GM19240 (cell line): ENCODE measurements at regions not wholly inside any gene's neighbourhood (a gene's known extent, or its start where the extent isn't known, plus 50 kb on each side); places are given as distances from the start of the nearest gene placed in this dataset.

ENCODE experiments used
- DNase-seq: peaks from one replicate; pipeline ENCODE4 v3.0.0; 2011; ENCODE audit warnings: low spot score; ENCODE audit not compliant: insufficient read length

DNA sequence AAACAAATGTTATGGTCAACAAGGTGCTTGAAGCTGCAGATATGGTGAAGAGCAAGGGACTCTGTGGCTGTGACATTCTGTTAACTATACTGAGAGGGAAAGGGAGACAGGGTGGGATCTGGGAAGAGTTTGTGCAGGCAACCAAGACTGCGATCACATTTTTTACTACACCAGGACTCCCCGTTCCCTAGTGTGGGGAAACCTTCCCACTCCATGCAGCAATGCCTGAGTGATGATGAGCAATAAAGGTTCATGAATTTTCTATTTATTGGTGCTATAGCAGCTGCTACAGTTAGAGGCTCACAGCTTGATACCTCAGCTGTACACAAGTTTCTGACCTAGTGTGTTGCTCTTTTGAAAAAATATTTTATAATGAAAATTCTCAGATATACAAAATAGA is 160.9 kb upstream of the SGO1 start:
- no peak for DNase-seq

DNA sequence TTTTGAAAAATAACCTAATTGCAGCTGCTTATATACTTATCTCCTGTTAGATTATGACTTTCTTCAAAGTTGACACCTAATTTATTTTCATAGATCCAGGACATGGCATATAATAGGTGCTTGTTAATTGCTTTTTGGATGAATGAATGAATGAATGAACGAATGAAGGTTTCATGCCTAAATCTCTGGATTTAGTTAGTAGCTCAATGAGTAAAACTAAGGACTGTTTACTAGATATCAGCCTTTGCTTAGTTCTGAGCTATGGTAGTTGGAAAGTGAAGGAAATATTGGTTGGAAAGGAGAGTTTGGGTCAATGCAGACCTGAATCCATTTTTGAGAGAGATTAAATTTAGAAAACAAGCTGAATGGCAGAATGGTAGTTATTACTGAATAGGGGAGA is 160.4 kb upstream of the SGO1 start:
- DNase-seq = no peak

DNA sequence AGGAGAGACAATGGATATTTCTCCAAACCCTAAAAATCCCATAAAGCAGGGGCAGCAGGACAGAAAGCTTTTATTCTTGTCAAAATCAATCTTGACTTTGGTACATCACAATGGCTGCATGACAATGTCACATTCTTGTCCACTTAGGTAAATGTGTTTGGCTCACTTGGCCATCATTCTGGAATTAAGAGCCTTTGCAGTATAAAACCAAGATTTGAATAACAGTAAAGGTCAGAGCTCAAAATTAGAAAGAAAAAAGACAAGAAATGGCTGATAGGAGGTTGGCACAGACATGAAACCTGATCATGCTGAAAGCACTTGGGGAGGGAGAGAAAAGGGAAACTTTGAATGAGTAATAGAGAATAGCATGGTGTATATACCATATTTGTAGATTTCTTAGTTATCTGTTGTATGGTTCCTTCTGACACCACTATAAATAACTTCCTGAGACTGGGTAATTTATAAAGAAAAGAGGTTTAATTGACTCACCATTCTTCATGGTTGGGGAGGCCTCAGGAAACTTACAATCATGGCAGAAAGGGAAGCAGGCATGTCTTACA is 158.5 kb upstream of the SGO1 start:
- DNase-seq = no peak

GRCh38 chr3:20343790-20344189 is 157.8 kb upstream of the SGO1 start:
- DNase-seq = no peak

- DNase-seq = peak; percentile 40
Measured at GRCh38 chr3:20340324-20340928, 154.4 kb upstream of the SGO1 start.

- DNase-seq = no peak
Measured at GRCh38 chr3:20336572-20336971, 150.6 kb upstream of the SGO1 start.

GRCh38 chr3:20334842-20335241 is 148.8 kb upstream of the SGO1 start:
- DNase-seq = no peak

GRCh38 chr3:20327889-20328288 is 141.9 kb upstream of the SGO1 start:
- DNase-seq = no peak

GRCh38 chr3:20326541-20326940 is 140.5 kb upstream of the SGO1 start:
- no peak for DNase-seq

- DNase-seq = no peak
Measured at GRCh38 chr3:20325563-20325962, 139.6 kb upstream of the SGO1 start.

- no peak for DNase-seq
Measured at GRCh38 chr3:20324664-20325478, 138.9 kb upstream of the SGO1 start.

DNA sequence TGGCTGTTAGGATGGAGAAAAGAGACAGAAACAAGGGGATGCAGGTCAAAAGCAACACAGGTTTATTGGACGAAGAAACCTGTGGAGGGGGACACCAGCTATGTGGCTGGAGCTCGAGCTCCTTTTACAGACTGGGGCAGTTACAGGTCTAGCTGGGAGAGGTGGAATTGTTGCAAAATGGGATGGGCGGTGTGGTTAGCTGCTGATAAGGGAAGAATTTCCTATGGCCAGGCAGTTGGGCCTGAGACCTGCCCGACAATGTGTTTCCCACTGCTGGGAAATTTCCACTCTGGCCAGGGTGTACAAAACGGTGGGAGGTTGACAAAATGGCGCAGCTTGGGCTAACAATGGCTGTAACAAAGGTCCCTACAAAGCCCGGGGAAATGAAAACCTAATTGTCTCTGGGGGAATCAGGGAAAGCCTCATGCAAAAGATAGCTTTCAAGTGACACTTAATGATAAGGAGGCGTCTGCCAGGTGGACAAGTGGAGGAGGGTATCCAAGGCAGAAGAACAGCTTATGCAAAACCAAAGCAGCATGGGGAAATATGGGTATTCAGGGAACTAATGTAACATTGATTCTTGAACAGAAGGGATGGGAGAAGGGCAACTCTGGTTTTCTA is 137.4 kb upstream of the SGO1 start:
- no peak for DNase-seq

DNA sequence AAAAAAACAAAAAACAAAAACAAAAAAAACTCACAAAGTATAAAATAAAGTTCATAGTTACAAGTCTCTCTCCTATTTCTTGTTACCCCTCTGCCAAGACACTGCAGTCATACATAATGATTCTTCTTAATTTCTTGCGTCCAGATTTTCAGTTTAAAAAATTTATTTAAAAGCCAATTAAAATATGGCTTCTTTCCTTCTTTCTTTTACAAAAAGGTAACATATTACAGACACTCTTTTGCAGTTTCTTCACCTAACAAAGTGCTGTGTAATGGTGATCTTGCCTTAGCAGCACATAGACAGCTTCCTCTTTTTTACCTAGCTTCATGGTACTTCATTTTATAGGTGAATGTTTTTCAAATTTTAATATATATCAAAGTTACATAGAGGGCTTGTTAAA is 136.1 kb upstream of the SGO1 start:
- no peak for DNase-seq

DNA sequence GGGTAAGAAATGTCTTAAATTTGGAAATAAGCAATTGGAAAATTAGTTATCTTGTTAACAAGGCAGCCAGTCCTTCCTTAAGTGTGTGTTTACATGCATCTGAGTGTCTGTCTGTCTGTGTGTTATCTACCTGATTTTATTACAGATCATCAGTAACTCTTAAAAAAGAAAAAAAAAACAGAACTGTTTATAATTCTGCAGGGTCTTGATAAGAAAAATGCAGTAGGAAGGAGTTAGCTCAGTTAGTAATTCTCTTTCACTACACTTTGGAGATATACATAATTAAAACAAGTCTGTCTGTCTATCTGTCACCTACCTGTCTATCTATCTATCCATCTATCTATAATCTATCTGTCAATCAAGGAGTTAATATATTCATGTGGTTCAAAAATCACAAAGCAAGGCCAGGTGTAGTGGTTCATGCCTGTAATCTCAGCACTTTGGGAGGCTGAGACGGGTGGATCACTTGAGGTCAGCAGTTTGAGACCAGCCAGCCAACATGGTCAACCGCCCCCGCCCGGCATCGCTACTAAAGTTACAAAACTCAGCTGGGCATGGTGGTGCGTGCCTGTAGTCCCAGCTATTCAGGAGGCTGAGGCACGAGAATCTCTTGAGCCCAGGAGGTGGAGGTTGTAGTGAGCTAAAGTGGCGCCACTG is 135.5 kb upstream of the SGO1 start:
- no peak for DNase-seq

DNA sequence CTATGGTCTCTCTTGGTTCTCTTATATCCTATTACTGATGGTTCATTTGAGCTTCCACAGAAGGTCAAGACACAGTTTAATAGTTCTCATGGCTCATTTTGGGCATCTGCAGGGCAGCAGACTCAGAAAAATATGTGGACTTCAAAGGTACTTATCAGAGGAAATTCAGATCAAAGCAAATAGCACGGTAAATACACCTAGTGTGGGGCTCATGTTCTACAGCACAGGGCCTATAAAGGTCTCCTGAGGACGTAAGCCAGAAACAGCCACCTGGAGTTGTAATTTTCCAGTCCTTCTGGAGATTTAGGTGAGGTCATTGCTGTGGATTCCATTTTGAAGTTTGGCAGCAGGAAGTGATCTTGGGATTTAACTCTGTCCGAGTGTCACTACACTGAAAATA is 134.5 kb upstream of the SGO1 start:
- no peak for DNase-seq

- DNase-seq = no peak
Measured at GRCh38 chr3:20319551-20319950, 133.5 kb upstream of the SGO1 start.

DNA sequence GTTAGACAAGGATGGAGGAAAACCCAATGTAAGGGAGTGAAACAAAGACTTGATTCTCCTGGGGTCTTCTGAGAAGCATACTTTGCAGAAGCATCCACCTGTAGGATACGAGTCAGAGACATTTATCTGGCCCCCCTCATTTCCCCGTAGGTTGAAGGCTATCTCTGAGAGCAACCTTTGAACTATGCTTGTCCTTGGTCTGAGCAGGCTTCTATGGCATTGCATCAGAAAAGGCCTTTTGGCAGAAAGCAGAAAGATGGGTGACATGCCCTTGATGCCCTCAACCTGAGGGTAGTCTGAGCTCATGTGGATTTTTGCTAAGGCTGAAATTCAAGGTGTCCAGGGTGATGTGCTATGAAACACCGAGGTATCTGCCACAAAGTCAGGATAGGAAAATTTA is 131.6 kb upstream of the SGO1 start:
- DNase-seq = no peak

DNA sequence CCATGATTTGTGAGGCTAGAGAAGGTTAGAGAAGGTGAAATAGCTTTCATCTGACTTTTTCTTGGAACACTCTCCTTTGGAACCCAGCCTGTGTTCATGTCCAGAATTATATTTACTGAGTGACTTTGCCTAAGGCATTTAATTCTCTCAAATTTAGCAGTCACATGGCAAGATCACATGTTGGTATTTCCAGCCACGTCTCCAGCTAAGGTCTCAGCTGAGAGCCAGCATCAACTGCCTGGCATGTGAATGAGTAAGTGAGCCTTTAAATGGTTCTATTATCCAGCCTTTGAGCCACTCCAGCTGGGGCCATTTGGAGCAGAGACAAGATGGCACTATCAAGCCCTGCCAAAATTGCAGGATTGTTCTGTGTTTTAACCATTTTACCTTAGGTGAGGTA is 130.2 kb upstream of the SGO1 start:
- no peak for DNase-seq

DNA sequence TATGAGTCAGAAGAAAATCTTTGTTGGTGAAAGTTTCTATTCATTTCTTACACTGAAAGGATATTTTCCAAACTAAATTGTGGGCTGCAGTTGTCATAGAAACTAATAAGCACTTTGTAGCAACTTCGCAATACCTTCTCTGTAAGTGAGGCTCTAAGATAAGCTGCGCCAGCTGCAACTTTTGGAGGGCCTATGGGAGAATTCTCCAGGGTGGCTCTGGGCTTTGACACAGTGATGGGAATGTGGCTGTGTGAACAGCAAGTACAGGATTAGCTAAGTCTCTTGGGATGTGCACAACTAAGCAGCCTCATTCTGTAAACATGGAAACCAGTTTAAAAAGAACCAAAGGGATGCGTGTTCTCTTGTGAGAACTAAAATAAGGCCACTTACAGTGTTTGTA is 124.6 kb upstream of the SGO1 start:
- no peak for DNase-seq

DNA sequence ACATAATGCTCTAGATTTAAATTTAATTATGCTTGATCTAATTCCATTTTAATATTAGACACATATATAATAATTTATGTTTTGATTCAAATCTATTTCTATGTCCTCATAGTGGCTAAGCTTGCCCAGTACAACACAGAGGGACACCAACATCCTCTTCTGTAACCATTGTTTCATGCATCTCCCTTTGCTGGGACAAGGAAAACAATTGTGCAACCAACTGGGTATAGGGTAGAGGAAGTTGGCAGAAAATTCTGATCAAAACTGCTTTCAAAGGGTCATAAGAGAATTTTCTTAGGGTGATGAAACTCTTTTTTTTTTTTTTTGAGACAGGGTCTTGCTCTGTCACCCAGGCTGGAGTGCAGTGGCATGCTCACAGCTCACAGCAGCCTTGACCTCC is 121.4 kb upstream of the SGO1 start:
- DNase-seq = no peak

DNA sequence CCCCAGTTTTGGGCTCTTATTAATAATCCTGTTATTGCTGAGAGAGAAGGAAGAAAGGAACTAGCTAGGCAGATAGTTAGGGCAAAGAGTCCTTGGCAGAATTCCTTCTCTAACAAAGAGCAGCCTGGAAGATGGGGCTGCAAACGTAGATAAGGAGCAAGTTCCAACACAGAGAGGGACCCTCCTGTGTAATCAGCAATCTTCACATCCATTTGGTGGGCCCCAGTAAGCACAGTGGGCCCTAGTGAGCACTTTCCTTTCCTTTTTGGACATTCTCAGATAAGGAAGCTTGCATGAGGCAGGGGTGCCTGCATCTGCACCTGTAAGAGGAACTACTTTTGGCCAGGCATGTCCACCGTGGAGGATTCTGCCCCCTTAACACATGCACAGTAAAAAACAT is 119.6 kb upstream of the SGO1 start:
- no peak for DNase-seq

DNA sequence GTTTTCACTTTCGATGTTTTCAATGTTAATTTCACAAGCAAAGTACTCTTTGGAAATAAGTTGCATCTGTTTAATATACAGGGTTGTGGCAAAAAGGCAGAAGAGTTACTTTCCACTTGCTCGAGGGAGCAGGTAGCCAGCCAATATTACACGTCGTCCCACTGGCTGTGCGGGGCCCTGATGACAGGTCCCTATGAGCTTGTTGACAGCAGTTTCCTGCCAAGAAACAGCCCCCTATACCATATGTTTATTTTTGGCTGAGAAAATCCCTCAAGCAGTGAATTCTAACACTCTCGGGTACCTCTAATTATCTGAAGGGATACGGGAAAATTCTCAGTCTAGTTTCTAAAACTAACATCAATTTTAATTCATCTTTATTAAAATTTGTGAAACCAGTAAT is 116.8 kb upstream of the SGO1 start:
- DNase-seq = no peak
